Activated T-helper 1 cell treated with anti-CD3 and anti-CD28 coated beads, Interleukin-2, amount 50 U/mL, for 16 hours (primary cell): ENCODE measurements at regions not wholly inside any gene's neighbourhood (a gene's known extent, or its start where the extent isn't known, plus 50 kb on each side); places are given as distances from the start of the nearest gene placed in this dataset.
A peak's percentile ranks its signal among the peaks of the same experiment; 100 is the strongest.

Experiments used
- DNase-seq, 2 donors: peaks; one replicate each; pipeline ENCODE4 v3.0.0-alpha.2; 2020; ENCODE audit warnings: low read depth in 1 of 2, low spot score in 1 of 2

DNA sequence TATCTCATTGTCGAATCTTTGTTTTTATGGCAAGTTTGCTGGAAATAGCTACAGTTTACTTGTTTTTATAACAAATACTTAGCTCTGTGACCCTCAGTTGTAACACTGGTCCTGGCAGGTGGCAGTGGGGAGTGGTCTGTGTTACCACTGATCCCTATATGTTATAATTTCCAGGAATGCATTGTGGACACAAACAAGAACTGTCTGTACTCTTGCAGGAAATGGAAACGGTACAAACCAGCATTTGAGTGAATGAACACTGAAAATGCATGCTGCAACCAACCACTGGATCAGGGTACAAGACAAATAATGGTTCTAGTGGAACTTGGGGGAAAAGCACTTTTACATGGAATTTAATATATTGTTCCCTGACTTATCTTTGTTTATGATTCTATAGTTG is 66.5 kb upstream of the PJA2 start:
- DNase-seq, result no peak

DNA sequence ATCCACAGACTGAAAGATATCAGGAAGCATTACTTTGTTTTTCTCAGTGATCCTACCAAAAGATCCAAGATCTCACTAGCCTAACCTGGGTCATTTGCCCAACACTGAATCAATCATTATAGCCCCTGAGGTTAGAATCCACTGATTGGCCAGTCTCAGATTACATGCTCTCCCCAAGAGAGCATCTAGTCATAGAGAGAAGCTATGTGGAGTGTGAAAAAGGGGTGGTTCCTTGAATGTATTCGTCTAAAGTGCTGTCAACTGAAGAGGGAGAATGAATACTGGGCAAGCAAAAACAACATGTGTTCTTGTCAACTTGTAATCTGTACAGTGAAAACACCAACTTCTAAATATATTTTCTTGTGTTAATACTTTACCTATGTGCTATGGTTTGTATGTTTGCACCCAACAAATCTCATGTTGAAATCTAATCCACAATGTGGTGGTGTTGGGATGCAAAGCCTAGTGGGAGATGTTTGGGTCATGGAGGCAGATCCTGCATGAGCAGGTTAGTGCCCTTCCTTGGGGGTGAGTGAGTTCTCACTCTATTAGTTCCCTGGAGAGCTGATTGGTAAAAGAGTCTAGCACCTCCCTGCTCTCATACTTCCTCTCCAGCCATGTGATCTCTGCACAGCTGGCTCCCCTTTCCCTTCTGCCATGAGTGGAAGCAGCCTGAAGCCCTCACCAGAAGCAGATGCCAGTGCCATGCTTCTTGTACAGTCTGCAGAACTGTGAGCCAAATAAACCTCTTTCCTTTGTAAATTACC is 60.3 kb upstream of the PJA2 start:
- no peak for DNase-seq

DNA sequence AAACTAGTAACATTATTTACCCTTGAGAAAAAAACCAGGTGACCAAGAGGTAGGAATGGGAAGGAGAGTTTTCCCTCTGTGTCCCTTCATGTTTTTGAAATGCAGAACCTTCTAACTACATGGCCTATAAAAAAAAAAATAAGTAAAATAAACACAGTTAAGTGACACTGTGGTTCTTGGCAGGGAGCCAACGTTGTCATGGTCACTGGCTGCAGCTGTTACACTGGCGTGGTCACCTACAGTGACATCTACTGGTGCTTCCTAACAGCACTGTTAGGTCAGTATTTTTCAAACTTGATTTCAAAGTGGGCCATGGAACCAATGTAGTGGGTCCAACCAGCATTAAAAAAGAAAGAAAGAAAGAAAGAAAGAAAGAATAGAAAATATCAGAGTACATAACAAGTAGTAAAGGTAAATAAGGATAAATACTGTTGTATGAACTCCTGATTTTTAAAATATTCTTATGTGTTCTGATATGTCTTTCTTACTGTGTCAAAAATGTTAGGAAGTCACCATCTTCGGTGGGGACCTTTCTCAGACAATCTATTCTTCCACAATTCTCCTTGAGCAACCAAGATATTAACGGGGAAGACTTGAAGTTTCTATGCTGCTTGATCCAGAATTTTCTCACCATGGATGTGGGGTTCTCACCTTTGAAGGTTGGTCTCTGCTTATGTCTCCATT is 59.1 kb upstream of the PJA2 start:
- peak; percentile 40 to 52 for DNase-seq

DNA sequence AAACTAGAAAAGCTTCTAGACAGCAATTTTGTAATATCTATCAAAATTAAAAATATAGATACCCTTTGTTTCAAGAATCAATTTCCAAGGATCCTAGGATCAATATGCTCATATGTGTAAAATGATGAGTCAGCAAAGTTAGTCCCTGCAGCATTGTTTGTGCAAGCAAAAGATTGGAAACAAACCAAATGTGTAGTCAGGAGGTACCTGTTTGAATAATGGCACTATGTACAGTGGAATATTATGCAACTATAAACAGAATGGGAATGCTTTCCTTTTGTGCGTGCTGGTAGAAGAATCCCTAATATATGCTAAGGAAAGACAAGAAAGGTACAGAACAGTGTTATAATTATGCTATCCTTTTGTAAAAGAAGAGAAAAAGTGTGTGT is 58.5 kb upstream of the PJA2 start:
- no peak for DNase-seq

DNA sequence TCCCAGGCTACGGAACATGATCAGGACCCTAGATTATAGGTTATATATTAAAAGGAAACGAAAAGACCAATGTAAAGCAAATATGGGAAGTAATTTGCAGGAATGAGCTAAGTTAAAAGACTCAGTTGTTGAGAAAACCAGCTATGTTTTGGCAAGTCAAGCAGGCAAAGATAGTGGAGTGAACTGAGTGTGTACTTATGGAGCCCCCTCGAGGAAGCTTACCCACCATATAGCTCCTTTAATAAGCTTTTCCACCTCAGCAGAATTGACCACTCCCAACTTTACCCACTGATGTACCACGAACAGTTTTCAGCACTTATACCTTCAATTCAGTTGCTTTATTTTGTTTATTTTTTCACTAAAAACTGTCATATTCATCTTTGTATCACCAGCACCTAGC is 57.3 kb upstream of the PJA2 start:
- DNase-seq, result no peak
